OCI-LY3 (cell line): ENCODE measurements at regions not wholly inside any gene's neighbourhood (a gene's known extent, or its start where the extent isn't known, plus 50 kb on each side); places are given as distances from the start of the nearest gene placed in this dataset.
"Not testable (repeated sequence)": the region's sequence is repeated elsewhere in the genome, so short reads cannot be mapped to it uniquely, and the experiment has no call there.

Source experiments
- H2AFZ ChIP-seq: fragments of 200-600, 300-600 bp; shearing (Covaris generic); 2 replicates; pipeline ENCODE4 v1.6.0; 2014; ENCODE audit warnings: antibody characterized with exemption, low read depth, low read length
- H3K27ac ChIP-seq: fragments of 200-600, 300-600 bp; sonication (generic); 2 replicates; pipeline ENCODE4 v1.5.1; 2014; ENCODE audit warnings: mild to moderate bottlenecking, low read length, moderate library complexity, mixed read lengths
- H3K27me3 ChIP-seq: fragments of 200-600, 300-600 bp; sonication (generic); 2 replicates; pipeline ENCODE4 v1.6.1; 2014; ENCODE audit warnings: low read depth, low read length, mixed read lengths
- H3K36me3 ChIP-seq: fragments of 200-600, 300-600 bp; sonication (generic); replicated peaks from 2 replicates; pipeline ENCODE3; 2014; ENCODE audit warnings: low read depth, low read length, mixed read lengths
- H3K4me1 ChIP-seq: fragments of 300-600, 200-600 bp; sonication (generic); 2 replicates; pipeline ENCODE4 v1.6.1; 2014; ENCODE audit warnings: low read length, mixed read lengths
- H3K4me2 ChIP-seq: fragments of 200-600, 300-600 bp; sonication (generic); 2 replicates; pipeline ENCODE4 v1.6.1; 2014; ENCODE audit warnings: low read length, mixed read lengths
- H3K4me3 ChIP-seq: fragments of 300-600, 200-600 bp; sonication (generic); 2 replicates; pipeline ENCODE4 v1.5.1; 2014; ENCODE audit warnings: antibody characterized with exemption, mild to moderate bottlenecking, low read length, moderate library complexity
- H3K79me2 ChIP-seq: fragments of 300-600, 200-600 bp; shearing (Covaris generic); 2 replicates; pipeline ENCODE4 v1.6.1; 2014; ENCODE audit warnings: mild to moderate bottlenecking, low read length, mixed read lengths
- H3K9ac ChIP-seq: fragments of 300-600, 200-600 bp; shearing (Covaris generic); 2 replicates; pipeline ENCODE4 v1.6.0; 2014; ENCODE audit warnings: mild to moderate bottlenecking, low read length, moderate library complexity
- H3K9me3 ChIP-seq: fragments of 200-600, 300-600 bp; shearing (Covaris generic); 2 replicates; pipeline ENCODE4 v1.6.1; 2014; ENCODE audit warnings: low read length, mixed read lengths; ENCODE audit not compliant: insufficient read depth
- H4K20me1 ChIP-seq: fragments of 200-600, 300-600 bp; sonication (generic); 2 replicates; pipeline ENCODE4 v1.6.1; 2016; ENCODE audit warnings: low read length, mixed read lengths; ENCODE audit not compliant: insufficient read depth
- CTCF ChIP-seq: fragments of 200-600, 300-600 bp; sonication (generic); IDR thresholded peaks from 2 replicates; pipeline ENCODE4 v1.5.1; 2014; ENCODE audit warnings: antibody characterized with exemption, low read length, low read depth
- EZH2phosphoT487 ChIP-seq: fragments of 200-600 bp; shearing (Covaris generic); IDR thresholded peaks from 2 replicates; pipeline ENCODE4 v1.6.1; 2018; ENCODE audit warnings: antibody characterized with exemption, mixed run types, low read depth

GRCh38 chr6:142016666-142017065 lies 116.1 kb upstream of the GJE1 start:
- not testable (repeated sequence) for H3K4me2 ChIP-seq, H3K9me3 ChIP-seq, H3K4me3 ChIP-seq, H2AFZ ChIP-seq, H3K27me3 ChIP-seq, H3K4me1 ChIP-seq, H3K79me2 ChIP-seq, H3K9ac ChIP-seq, H4K20me1 ChIP-seq, H3K36me3 ChIP-seq, H3K27ac ChIP-seq

GRCh38 chr6:142015463-142015862 lies 117.3 kb upstream of the GJE1 start:
- not testable (repeated sequence) for H3K27me3 ChIP-seq, H3K9ac ChIP-seq, H3K9me3 ChIP-seq, H4K20me1 ChIP-seq, H2AFZ ChIP-seq, H3K36me3 ChIP-seq, H3K4me2 ChIP-seq, H3K79me2 ChIP-seq, H3K4me3 ChIP-seq, H3K4me1 ChIP-seq, H3K27ac ChIP-seq

- H3K79me2 ChIP-seq, result no peaks in the 10 kb centered on the region
- H3K9ac ChIP-seq, result no peak overlapping the region
- no peaks in the 10 kb centered on the region for H3K36me3 ChIP-seq
- no peak overlapping the region for H3K27ac ChIP-seq
- no peak for TF ChIP-seq CTCF
- TF ChIP-seq EZH2phosphoT487, result no peak
- H3K4me2 ChIP-seq, result no peak overlapping the region
- no peak overlapping the region for H3K4me3 ChIP-seq
- H2AFZ ChIP-seq, result no peak overlapping the region
- H3K4me1 ChIP-seq, result no peaks in the 10 kb centered on the region
- H4K20me1 ChIP-seq, result no peaks in the 10 kb centered on the region
- no peaks in the 10 kb centered on the region for H3K9me3 ChIP-seq
- H3K27me3 ChIP-seq, result no peaks in the 10 kb centered on the region
Measured at GRCh38 chr6:142015011-142015410, 117.7 kb upstream of the GJE1 start.

- Histone ChIP-seq H3K36me3 (no peaks in the 10 kb centered on the region), H2AFZ (no peak overlapping the region), H3K9me3 (no peaks in the 10 kb centered on the region), H3K27ac (no peak overlapping the region), H3K27me3 (no peaks in the 10 kb centered on the region), H3K9ac (no peak overlapping the region), H3K4me2 (no peak overlapping the region), H4K20me1 (no peaks in the 10 kb centered on the region), H3K79me2 (no peaks in the 10 kb centered on the region), H3K4me1 (no peaks in the 10 kb centered on the region), H3K4me3 (no peak overlapping the region)
- TF ChIP-seq EZH2phosphoT487, result no peak
- no peak for TF ChIP-seq CTCF
Measured at GRCh38 chr6:142014515-142014914, 118.2 kb upstream of the GJE1 start.

- no peaks in the 10 kb centered on the region for H3K36me3 ChIP-seq
- no peak overlapping the region for H3K4me3 ChIP-seq
- no peak overlapping the region for H3K27ac ChIP-seq
- no peaks in the 10 kb centered on the region for H4K20me1 ChIP-seq
- H3K27me3 ChIP-seq, result no peaks in the 10 kb centered on the region
- H2AFZ ChIP-seq, result no peak overlapping the region
- no peak overlapping the region for H3K9ac ChIP-seq
- H3K4me2 ChIP-seq, result no peak overlapping the region
- TF ChIP-seq EZH2phosphoT487, result no peak
- TF ChIP-seq CTCF, result no peak
- H3K9me3 ChIP-seq, result no peaks in the 10 kb centered on the region
- no peaks in the 10 kb centered on the region for H3K4me1 ChIP-seq
- H3K79me2 ChIP-seq, result no peaks in the 10 kb centered on the region
Measured at GRCh38 chr6:142013875-142014495, 118.7 kb upstream of the GJE1 start.
